ENCODE measurements at regions not wholly inside any gene's neighbourhood (a gene's known extent, or its start where the extent isn't known, plus 50 kb on each side); places are given as distances from the start of the nearest gene placed in this dataset.

DNA sequence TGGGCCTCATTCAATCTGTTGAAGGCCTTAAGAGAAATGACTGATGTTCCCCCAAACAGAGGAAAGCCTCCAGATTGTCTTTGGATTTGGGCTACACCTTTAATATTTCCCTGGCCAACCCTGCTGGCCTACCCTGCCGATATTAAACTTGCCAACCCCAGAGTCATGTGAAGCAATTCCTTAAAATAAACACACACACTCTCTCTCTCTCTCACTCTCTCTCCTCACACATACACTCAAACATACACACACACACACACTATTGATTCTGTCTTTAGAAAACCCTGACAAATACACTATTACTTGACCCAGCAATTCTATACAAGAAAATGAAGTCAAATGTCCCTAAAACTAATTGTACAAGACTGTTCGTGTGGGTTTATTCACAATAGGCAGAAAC, 109.9 kb upstream of the ST8SIA2 start:
- TF ChIP-seq CTCF (conservative IDR thresholded peaks at IDR 0.05), result no peak
- no peak for TF ChIP-seq EZH2 (IDR thresholded peaks at IDR 0.05; ENCODE audit: low read depth)

All from PC-9 (cell line).